ENCODE measurements at regions not wholly inside any gene's neighbourhood (a gene's known extent, or its start where the extent isn't known, plus 50 kb on each side); places are given as distances from the start of the nearest gene placed in this dataset.

- TF ChIP-seq CTCF (conservative IDR thresholded peaks at IDR 0.05; ENCODE audit: low read length) (no peak), EZH2phosphoT487 (IDR thresholded peaks at IDR 0.05; ENCODE audit: borderline replicate concordance, low read depth, low read length) (no peak)
Measured at GRCh38 chr9:89765211-89765946, 160.6 kb downstream of the GADD45G start.

Measured in OCI-LY7 (cell line).